ENCODE measurements at regions not wholly inside any gene's neighbourhood (a gene's known extent, or its start where the extent isn't known, plus 50 kb on each side); places are given as distances from the start of the nearest gene placed in this dataset.
A peak's percentile ranks its signal among the peaks of the same experiment; 100 is the strongest.

GRCh38 chr9:78668148-78668832 lies 371.4 kb downstream of the PSAT1 start:
- peak; percentile 64 for DNase-seq (ENCODE audit: low spot score)

- peak; percentile 85 for DNase-seq (ENCODE audit: low spot score)
These were observed 372.7 kb downstream of the PSAT1 start for GRCh38 chr9:78669591-78669990.

- no peak for DNase-seq (ENCODE audit: low spot score)
These were observed 374.9 kb downstream of the PSAT1 start for GRCh38 chr9:78671785-78672184.

GRCh38 chr9:78674874-78675273 lies 377.9 kb downstream of the PSAT1 start:
- no peak for DNase-seq (ENCODE audit: low spot score)

GRCh38 chr9:78676009-78676408 lies 379.1 kb downstream of the PSAT1 start:
- DNase-seq (ENCODE audit: low spot score): no peak

- no peak for DNase-seq (ENCODE audit: low spot score)
These were observed 379.7 kb downstream of the PSAT1 start for GRCh38 chr9:78676623-78677022.

- no peak for DNase-seq (ENCODE audit: low spot score)
These were observed 380.4 kb downstream of the PSAT1 start for GRCh38 chr9:78677326-78677725.

- DNase-seq (ENCODE audit: low spot score): no peak
These were observed 382.0 kb downstream of the PSAT1 start for GRCh38 chr9:78678877-78679276.

- DNase-seq (ENCODE audit: low spot score): no peak
These were observed 383.3 kb downstream of the PSAT1 start for GRCh38 chr9:78680196-78680595.

- no peak for DNase-seq (ENCODE audit: low spot score)
These were observed 385.3 kb downstream of the PSAT1 start for GRCh38 chr9:78682216-78682615.

- DNase-seq (ENCODE audit: low spot score): no peak
These were observed 388.5 kb downstream of the PSAT1 start for GRCh38 chr9:78685471-78685870.

- no peak for DNase-seq (ENCODE audit: low spot score)
These were observed 391.9 kb downstream of the PSAT1 start for GRCh38 chr9:78688796-78689195.

GRCh38 chr9:78691542-78691941 lies 394.6 kb downstream of the PSAT1 start:
- no peak for DNase-seq (ENCODE audit: low spot score)

- peak; percentile 34 for DNase-seq (ENCODE audit: low spot score)
These were observed 395.9 kb downstream of the PSAT1 start for GRCh38 chr9:78692871-78693270.

- DNase-seq (ENCODE audit: low spot score): no peak
These were observed 398.0 kb downstream of the PSAT1 start for GRCh38 chr9:78694974-78695373.

- no peak for DNase-seq (ENCODE audit: low spot score)
These were observed 398.6 kb downstream of the PSAT1 start for GRCh38 chr9:78695519-78695918.

GRCh38 chr9:78697618-78698017 lies 400.7 kb downstream of the PSAT1 start:
- peak; percentile 27 for DNase-seq (ENCODE audit: low spot score)

- DNase-seq (ENCODE audit: low spot score): no peak
These were observed 401.4 kb downstream of the PSAT1 start for GRCh38 chr9:78698371-78698770.

- peak; percentile 66 for DNase-seq (ENCODE audit: low spot score)
These were observed 402.3 kb downstream of the PSAT1 start for GRCh38 chr9:78699217-78699616.

GRCh38 chr9:78704153-78704552 lies 407.2 kb downstream of the PSAT1 start:
- peak; percentile 26 for DNase-seq (ENCODE audit: low spot score)

GRCh38 chr9:78707080-78707479 lies 410.2 kb downstream of the PSAT1 start:
- no peak for DNase-seq (ENCODE audit: low spot score)

- DNase-seq (ENCODE audit: low spot score): peak; percentile 88
These were observed 410.6 kb downstream of the PSAT1 start for GRCh38 chr9:78707481-78707991.

- DNase-seq (ENCODE audit: low spot score): no peak
These were observed 416.1 kb downstream of the PSAT1 start for GRCh38 chr9:78712903-78713613.

Data from A172 (cell line).